HepG2 (cell line): ENCODE measurements at regions not wholly inside any gene's neighbourhood (a gene's known extent, or its start where the extent isn't known, plus 50 kb on each side); places are given as distances from the start of the nearest gene placed in this dataset.

Source experiments
- ATAC-seq: fragments of 200-7000 bp; cut with Tn5 transposase; 3 replicates; pipeline ENCODE4 v1.9.1; 2020; ENCODE audit warnings: mild to moderate bottlenecking, moderate library complexity
- BruUV-seq: library from RNA; stranded (reverse); fragments of 400-500 nt; replicated peaks from 2 replicates; lab custom pipeline; 2021; lab: Mats Ljungman, UMichigan
- CTCF ChIA-PET: fragments of 300-600 bp; formaldehyde crosslinking; extraction: SDS; loops from one replicate; lab custom pipeline; 2021; ENCODE audit warnings: low total read pairs, inconsistent platforms, low intra/inter-chr PET ratio; lab: Yijun Ruan, JAX
- POLR2A ChIA-PET: fragments of 350-600 bp; sonication (Branson Sonifier 250); formaldehyde crosslinking; loops from one replicate; lab custom pipeline; 2020; ENCODE audit warnings: antibody characterized with exemption, inconsistent platforms; lab: Yijun Ruan, JAX
- DNase-seq: peaks from one replicate; pipeline ENCODE4 v3.0.0-alpha.2; 2015; ENCODE audit warnings: low spot score
- FAIRE-seq: peaks from 3 replicates; lab custom pipeline; 2011; peaks lifted over from hg19 to GRCh38; lab: Jason Lieb, UNC
- H2AFZ ChIP-seq: one replicate; pipeline ENCODE4 v1.6.1; 2011; ENCODE audit warnings: low read length, inconsistent platforms
- H3K27ac ChIP-seq: fragments of 300-600 bp; 3 replicates; pipeline ENCODE4 v1.8.0; 2011; ENCODE audit warnings: mixed run types, mild to moderate bottlenecking, mixed read lengths, low read length, inconsistent platforms; ENCODE audit not compliant: insufficient read depth; ENCODE audit errors: extremely low read length
- H3K27me3 ChIP-seq, 2 experiments: fragments of 200-600 bp in 1 of 2; 2 replicates in 1 of 2; 3 replicates in 1 of 2; pipeline versions ENCODE4 v1.6.0 to v1.8.0; 2011; ENCODE audit warnings: low read length in 2 of 2, mild to moderate bottlenecking in 2 of 2, moderate library complexity in 2 of 2, inconsistent platforms in 1 of 2; ENCODE audit not compliant: insufficient read depth in 2 of 2, control insufficient read depth in 1 of 2
- H3K36me3 ChIP-seq, 2 experiments: fragments of 200-600 bp in 1 of 2; replicated peaks in 1 of 2; 2 replicates in 1 of 2; 3 replicates in 1 of 2; pipeline versions ENCODE4 v1.5.1 to v1.8.0; 2011; ENCODE audit warnings: low read length in 2 of 2, inconsistent platforms in 1 of 2; ENCODE audit not compliant: insufficient read depth in 2 of 2, control insufficient read depth in 1 of 2
- H3K4me1 ChIP-seq: 2 replicates; pipeline ENCODE4 v1.5.1; 2012; ENCODE audit warnings: low read length, inconsistent platforms; ENCODE audit not compliant: insufficient read depth
- H3K4me2 ChIP-seq: 2 replicates; pipeline ENCODE4 v1.6.0; 2011; ENCODE audit warnings: low read depth, low read length, inconsistent platforms
- H3K4me3 ChIP-seq, 3 experiments: fragments of 200-600 bp in 1 of 3; sonication (generic), shearing (Covaris generic) in 1 of 3; replicated peaks in 1 of 3; 2 replicates each; pipeline ENCODE4 v1.5.1; 2011 to 2016; ENCODE audit warnings: low read length in 3 of 3, inconsistent platforms in 2 of 3, low read depth in 2 of 3, mild to moderate bottlenecking in 2 of 3, control low read depth in 1 of 3, mixed read lengths in 1 of 3; ENCODE audit not compliant: insufficient read depth in 1 of 3
- H3K79me2 ChIP-seq: one replicate; pipeline ENCODE4 v1.6.1; 2011; ENCODE audit warnings: low read length, inconsistent platforms; ENCODE audit not compliant: insufficient read depth
- H3K9ac ChIP-seq: 2 replicates; pipeline ENCODE4 v1.6.0; 2011; ENCODE audit warnings: mild to moderate bottlenecking, low read depth, low read length, inconsistent platforms; ENCODE audit not compliant: insufficient read depth
- H3K9me3 ChIP-seq: 2 replicates; pipeline ENCODE4 v1.5.1; 2012; ENCODE audit warnings: mild to moderate bottlenecking, low read length
- H4K20me1 ChIP-seq: 2 replicates; pipeline ENCODE4 v1.6.0; 2011; ENCODE audit warnings: inconsistent platforms, mild to moderate bottlenecking, low read length, moderate library complexity; ENCODE audit not compliant: insufficient read depth
- CHCHD3 ChIP-seq: sonication (generic); formaldehyde crosslinking; IDR thresholded peaks from 2 replicates; pipeline ENCODE4 v1.8.0; 2022; ENCODE audit warnings: mild to moderate bottlenecking, missing genetic modification reagents, moderate library complexity
- E2F5 ChIP-seq: sonication (generic); formaldehyde crosslinking; conservative IDR thresholded peaks from 2 replicates; pipeline ENCODE4 v1.4.0; 2020; ENCODE audit warnings: missing genetic modification reagents
- HNRNPLL ChIP-seq: fragments of 200-400 bp; formaldehyde crosslinking; IDR thresholded peaks from 2 replicates; pipeline ENCODE4 v1.6.1; 2017; ENCODE audit warnings: mild to moderate bottlenecking, low read depth, low read length; ENCODE audit not compliant: poor library complexity, severe bottlenecking
- IRF2 ChIP-seq: IDR thresholded peaks from 2 replicates; pipeline ENCODE4 v1.6.1; 2018; ENCODE audit warnings: missing genetic modification reagents, missing compliant biosample characterization
- KMT2B ChIP-seq: IDR thresholded peaks from 2 replicates; pipeline ENCODE4 v1.6.1; 2016; ENCODE audit warnings: missing genetic modification reagents, missing compliant biosample characterization
- MTF2 ChIP-seq: sonication (generic); formaldehyde crosslinking; IDR thresholded peaks from 2 replicates; pipeline ENCODE4 v1.5.0; 2020; ENCODE audit warnings: missing genetic modification reagents, borderline replicate concordance
- MYC ChIP-seq: sonication (generic); formaldehyde crosslinking; IDR thresholded peaks from 2 replicates; pipeline ENCODE4 v1.9.0; 2021; ENCODE audit warnings: missing genetic modification reagents, borderline replicate concordance
- TRAFD1 ChIP-seq: sonication (generic); formaldehyde crosslinking; IDR thresholded peaks from 2 replicates; pipeline ENCODE4 v1.5.1; 2020; ENCODE audit warnings: missing genetic modification reagents, mild to moderate bottlenecking, borderline replicate concordance
- ZNF205 ChIP-seq: IDR thresholded peaks from 2 replicates; pipeline ENCODE4 v1.6.1; 2018; ENCODE audit warnings: missing biosample characterization, missing genetic modification reagents
- ZNF772 ChIP-seq: sonication (generic); formaldehyde crosslinking; IDR thresholded peaks from 2 replicates; pipeline ENCODE4 v1.5.0; 2020; ENCODE audit warnings: mild to moderate bottlenecking, missing genetic modification reagents
- ZNF850 ChIP-seq: sonication (generic); formaldehyde crosslinking; conservative IDR thresholded peaks from 2 replicates; pipeline ENCODE4 v1.9.0; 2021; ENCODE audit warnings: mild to moderate bottlenecking, missing genetic modification reagents
- ZSCAN30 ChIP-seq: sonication (generic); formaldehyde crosslinking; IDR thresholded peaks from 2 replicates; pipeline ENCODE4 v1.5.0; 2020; ENCODE audit warnings: mild to moderate bottlenecking, missing genetic modification reagents
- WGBS: methylation state at CpG from one replicate; pipeline ENCODE4 v1.1.6; 2017; ENCODE audit warnings: low lambda C conversion rate; 5-methylcytosine and 5-hydroxymethylcytosine counted together
- in situ Hi-C: cut with HindIII; loops from 2 replicates; pipeline ENCODE4 v1.10.0; 2017; ENCODE audit warnings: low pct_unique_long_range_greater_than_20kb; ENCODE audit not compliant: extremely low pct_ligation_motif_present
- intact Hi-C: fragments of 100-400 bp; cut with micrococcal nuclease; formaldehyde crosslinking; loops from one replicate; pipeline ENCODE4 v1.10.0; 2022; ENCODE audit not compliant: unreplicated experiment
- TF ChIP-seq, protein P1 (sequence below): sonication (generic); formaldehyde crosslinking; IDR thresholded peaks from 2 replicates; pipeline ENCODE4 v1.4.0; 2020; ENCODE audit warnings: missing genetic modification reagents, borderline replicate concordance
- TF ChIP-seq, protein P2 (sequence below): sonication (generic); formaldehyde crosslinking; IDR thresholded peaks from 2 replicates; pipeline ENCODE4 v1.4.0; 2020; ENCODE audit warnings: missing genetic modification reagents, borderline replicate concordance
- TF ChIP-seq, protein P3 (sequence below): sonication (generic); formaldehyde crosslinking; IDR thresholded peaks from 2 replicates; pipeline ENCODE4 v1.8.0; 2022; ENCODE audit warnings: missing genetic modification reagents, mild to moderate bottlenecking, moderate library complexity, borderline replicate concordance

DNA sequence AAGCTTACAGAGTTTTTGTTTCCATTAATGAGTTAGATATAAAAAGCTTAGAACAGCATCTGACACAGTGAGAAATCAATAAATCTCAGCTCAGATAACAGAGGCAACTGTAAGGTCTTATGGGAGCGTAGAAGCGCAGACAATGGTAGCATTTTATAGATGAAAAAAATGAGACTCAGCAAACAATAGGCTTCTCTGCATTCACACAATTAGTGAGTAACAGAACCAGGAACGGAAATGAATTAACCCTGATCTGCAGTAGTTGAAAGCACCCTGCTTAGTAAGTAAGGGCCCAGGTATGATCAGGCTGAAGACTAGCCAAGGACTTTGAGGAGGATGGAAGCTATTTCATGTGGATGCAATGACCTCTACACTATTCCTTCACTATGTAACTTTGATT is 147.2 kb upstream of the EYA4 start (continued):
- no peak for TF ChIP-seq E2F5 (CRISPR knock-in tag)
- TF ChIP-seq MTF2 (CRISPR knock-in tag) = no peak
- TF ChIP-seq ZNF772 (CRISPR knock-in tag) = no peak
- TF ChIP-seq, protein P1, sequence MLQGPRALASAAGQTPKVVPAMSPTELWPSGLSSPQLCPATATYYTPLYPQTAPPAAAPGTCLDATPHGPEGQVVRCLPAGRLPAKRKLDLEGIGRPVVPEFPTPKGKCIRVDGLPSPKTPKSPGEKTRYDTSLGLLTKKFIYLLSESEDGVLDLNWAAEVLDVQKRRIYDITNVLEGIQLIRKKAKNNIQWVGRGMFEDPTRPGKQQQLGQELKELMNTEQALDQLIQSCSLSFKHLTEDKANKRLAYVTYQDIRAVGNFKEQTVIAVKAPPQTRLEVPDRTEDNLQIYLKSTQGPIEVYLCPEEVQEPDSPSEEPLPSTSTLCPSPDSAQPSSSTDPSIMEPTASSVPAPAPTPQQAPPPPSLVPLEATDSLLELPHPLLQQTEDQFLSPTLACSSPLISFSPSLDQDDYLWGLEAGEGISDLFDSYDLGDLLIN (CRISPR knock-in tag) = no peak
- no peak for TF ChIP-seq ZNF205 (CRISPR knock-in tag)
- TF ChIP-seq ZSCAN30 (CRISPR knock-in tag) = no peak

- in situ Hi-C loops = no loop called here
- no peaks in the 10 kb centered on the region for H3K36me3 ChIP-seq
- no peak for ATAC-seq
- POLR2A ChIA-PET = no interaction called here
- 44% methylated on average over 1 of the region's 1 CpG for WGBS
- H2AFZ ChIP-seq = no peak overlapping the region
- no peak overlapping the region for H3K27ac ChIP-seq
- no peaks in the 10 kb centered on the region for H3K79me2 ChIP-seq
- CTCF ChIA-PET = no interaction called here
- peaks cover 9% of the 10 kb centered on the region for H3K4me1 ChIP-seq
- FAIRE-seq = no peak
- no peak overlapping the region for H3K4me2 ChIP-seq
- no peak overlapping the region for H3K9ac ChIP-seq
- H3K4me3 ChIP-seq = no peak overlapping the region
- no peaks in the 10 kb centered on the region for H3K9me3 ChIP-seq
- BruUV-seq = no TSS peak
- no peaks in the 10 kb centered on the region for H4K20me1 ChIP-seq
- intact Hi-C loops = loop anchor here (5.0 kb wide), 1 partner anchor 135 kb away; no protein-coding TSS in a partner anchor
- no peaks in the 10 kb centered on the region; a peak in 1 of 5 replicates for H3K27me3 ChIP-seq
- no peak for DNase-seq
- TF ChIP-seq, protein P2, sequence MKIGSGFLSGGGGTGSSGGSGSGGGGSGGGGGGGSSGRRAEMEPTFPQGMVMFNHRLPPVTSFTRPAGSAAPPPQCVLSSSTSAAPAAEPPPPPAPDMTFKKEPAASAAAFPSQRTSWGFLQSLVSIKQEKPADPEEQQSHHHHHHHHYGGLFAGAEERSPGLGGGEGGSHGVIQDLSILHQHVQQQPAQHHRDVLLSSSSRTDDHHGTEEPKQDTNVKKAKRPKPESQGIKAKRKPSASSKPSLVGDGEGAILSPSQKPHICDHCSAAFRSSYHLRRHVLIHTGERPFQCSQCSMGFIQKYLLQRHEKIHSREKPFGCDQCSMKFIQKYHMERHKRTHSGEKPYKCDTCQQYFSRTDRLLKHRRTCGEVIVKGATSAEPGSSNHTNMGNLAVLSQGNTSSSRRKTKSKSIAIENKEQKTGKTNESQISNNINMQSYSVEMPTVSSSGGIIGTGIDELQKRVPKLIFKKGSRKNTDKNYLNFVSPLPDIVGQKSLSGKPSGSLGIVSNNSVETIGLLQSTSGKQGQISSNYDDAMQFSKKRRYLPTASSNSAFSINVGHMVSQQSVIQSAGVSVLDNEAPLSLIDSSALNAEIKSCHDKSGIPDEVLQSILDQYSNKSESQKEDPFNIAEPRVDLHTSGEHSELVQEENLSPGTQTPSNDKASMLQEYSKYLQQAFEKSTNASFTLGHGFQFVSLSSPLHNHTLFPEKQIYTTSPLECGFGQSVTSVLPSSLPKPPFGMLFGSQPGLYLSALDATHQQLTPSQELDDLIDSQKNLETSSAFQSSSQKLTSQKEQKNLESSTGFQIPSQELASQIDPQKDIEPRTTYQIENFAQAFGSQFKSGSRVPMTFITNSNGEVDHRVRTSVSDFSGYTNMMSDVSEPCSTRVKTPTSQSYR = no peak
- TF ChIP-seq CHCHD3 (no peak), HNRNPLL (no peak), KMT2B (CRISPR knock-in tag) (no peak), ZNF850 (CRISPR knock-in tag) (no peak), TRAFD1 (CRISPR knock-in tag) (no peak), IRF2 (CRISPR knock-in tag) (no peak), MYC (CRISPR knock-in tag) (no peak)
- TF ChIP-seq, protein P3, sequence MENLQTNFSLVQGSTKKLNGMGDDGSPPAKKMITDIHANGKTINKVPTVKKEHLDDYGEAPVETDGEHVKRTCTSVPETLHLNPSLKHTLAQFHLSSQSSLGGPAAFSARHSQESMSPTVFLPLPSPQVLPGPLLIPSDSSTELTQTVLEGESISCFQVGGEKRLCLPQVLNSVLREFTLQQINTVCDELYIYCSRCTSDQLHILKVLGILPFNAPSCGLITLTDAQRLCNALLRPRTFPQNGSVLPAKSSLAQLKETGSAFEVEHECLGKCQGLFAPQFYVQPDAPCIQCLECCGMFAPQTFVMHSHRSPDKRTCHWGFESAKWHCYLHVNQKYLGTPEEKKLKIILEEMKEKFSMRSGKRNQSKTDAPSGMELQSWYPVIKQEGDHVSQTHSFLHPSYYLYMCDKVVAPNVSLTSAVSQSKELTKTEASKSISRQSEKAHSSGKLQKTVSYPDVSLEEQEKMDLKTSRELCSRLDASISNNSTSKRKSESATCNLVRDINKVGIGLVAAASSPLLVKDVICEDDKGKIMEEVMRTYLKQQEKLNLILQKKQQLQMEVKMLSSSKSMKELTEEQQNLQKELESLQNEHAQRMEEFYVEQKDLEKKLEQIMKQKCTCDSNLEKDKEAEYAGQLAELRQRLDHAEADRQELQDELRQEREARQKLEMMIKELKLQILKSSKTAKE (CRISPR knock-in tag) = no peak
Observed at GRCh38 chr6:133097208-133097607, 143.9 kb upstream of the EYA4 start.
